Suprapubic skin (tissue), 3 donors: ENCODE measurements at regions not wholly inside any gene's neighbourhood (a gene's known extent, or its start where the extent isn't known, plus 50 kb on each side); places are given as distances from the start of the nearest gene placed in this dataset.

Experiments
- EP300 ChIP-seq: sonication (generic); formaldehyde crosslinking; IDR thresholded peaks from one replicate; pipeline ENCODE4 v1.6.1; 2017; ENCODE audit warnings: antibody characterized with exemption
- POLR2A ChIP-seq, 2 donors: fragments of 450-650 bp; IDR thresholded peaks; one replicate each; pipeline ENCODE4 v1.6.1; 2017; ENCODE audit warnings: antibody characterized with exemption in 2 of 2, mild to moderate bottlenecking in 2 of 2, moderate library complexity in 2 of 2
- TF ChIP-seq, protein P1 (sequence below), 2 donors: fragments of 200-600 bp in 1 of 2; fragments of 450-650 bp in 1 of 2; sonication (generic) in 1 of 2; IDR thresholded peaks; one replicate each; pipeline ENCODE4 v1.5.1; 2016 to 2019; ENCODE audit warnings: antibody characterized with exemption in 2 of 2, mild to moderate bottlenecking in 1 of 2, moderate library complexity in 1 of 2

GRCh38 chr16:51821527-51821926 lies 670.5 kb upstream of the SALL1 start:
- TF ChIP-seq POLR2A (IDR thresholded peaks at IDR 0.05) = no peak
- TF ChIP-seq, protein P1, sequence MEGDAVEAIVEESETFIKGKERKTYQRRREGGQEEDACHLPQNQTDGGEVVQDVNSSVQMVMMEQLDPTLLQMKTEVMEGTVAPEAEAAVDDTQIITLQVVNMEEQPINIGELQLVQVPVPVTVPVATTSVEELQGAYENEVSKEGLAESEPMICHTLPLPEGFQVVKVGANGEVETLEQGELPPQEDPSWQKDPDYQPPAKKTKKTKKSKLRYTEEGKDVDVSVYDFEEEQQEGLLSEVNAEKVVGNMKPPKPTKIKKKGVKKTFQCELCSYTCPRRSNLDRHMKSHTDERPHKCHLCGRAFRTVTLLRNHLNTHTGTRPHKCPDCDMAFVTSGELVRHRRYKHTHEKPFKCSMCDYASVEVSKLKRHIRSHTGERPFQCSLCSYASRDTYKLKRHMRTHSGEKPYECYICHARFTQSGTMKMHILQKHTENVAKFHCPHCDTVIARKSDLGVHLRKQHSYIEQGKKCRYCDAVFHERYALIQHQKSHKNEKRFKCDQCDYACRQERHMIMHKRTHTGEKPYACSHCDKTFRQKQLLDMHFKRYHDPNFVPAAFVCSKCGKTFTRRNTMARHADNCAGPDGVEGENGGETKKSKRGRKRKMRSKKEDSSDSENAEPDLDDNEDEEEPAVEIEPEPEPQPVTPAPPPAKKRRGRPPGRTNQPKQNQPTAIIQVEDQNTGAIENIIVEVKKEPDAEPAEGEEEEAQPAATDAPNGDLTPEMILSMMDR (IDR thresholded peaks at IDR 0.05) = no peak
- TF ChIP-seq EP300 = no peak
